SK-N-SH (cell line): ENCODE measurements at regions not wholly inside any gene's neighbourhood (a gene's known extent, or its start where the extent isn't known, plus 50 kb on each side); places are given as distances from the start of the nearest gene placed in this dataset.

Experiments used
- CTCF ChIA-PET: fragments of 300-600, 350-600 bp; formaldehyde crosslinking; extraction: SDS; loops from one replicate; lab custom pipeline; 2021; lab: Yijun Ruan, JAX
- POLR2A ChIA-PET: fragments of 350-600 bp; sonication (Branson Sonifier 250); formaldehyde crosslinking; extraction: SDS; loops from one replicate; lab custom pipeline; 2020; ENCODE audit warnings: antibody characterized with exemption, inconsistent platforms; lab: Yijun Ruan, JAX
- DNase-seq: peaks from one replicate; pipeline ENCODE4 v3.0.0; 2012
- H2AFZ ChIP-seq: fragments of 200-600 bp; sonication (generic); 2 replicates; pipeline ENCODE4 v1.8.1; 2016; ENCODE audit warnings: antibody characterized with exemption, mild to moderate bottlenecking, low read depth
- H3F3A ChIP-seq: fragments of 200-600 bp; sonication (generic); replicated peaks from 2 replicates; pipeline ENCODE3; 2016; ENCODE audit warnings: antibody characterized with exemption, mild to moderate bottlenecking; ENCODE audit not compliant: insufficient read depth
- H3K27ac ChIP-seq, 2 experiments: fragments of 200-500 bp in 1 of 2; fragments of 200-600 bp in 1 of 2; sonication (Bioruptor generic) in 1 of 2; sonication (generic), shearing (Covaris generic) in 1 of 2; 2 replicates each; pipeline versions ENCODE4 v1.5.1 to v1.6.1; 2014 to 2016; ENCODE audit warnings: low read depth in 2 of 2, inconsistent platforms in 1 of 2, low read length in 1 of 2, mild to moderate bottlenecking in 1 of 2, mixed read lengths in 1 of 2
- H3K27me3 ChIP-seq: fragments of 200-600 bp; sonication (generic), shearing (Covaris generic); 2 replicates; pipeline ENCODE4 v1.6.1; 2016; ENCODE audit warnings: mixed run types; ENCODE audit not compliant: insufficient read depth
- H3K36me3 ChIP-seq, 2 experiments: fragments of 200-500 bp in 1 of 2; fragments of 200-600 bp in 1 of 2; sonication (Bioruptor generic) in 1 of 2; sonication (generic) in 1 of 2; replicated peaks in 1 of 2; 2 replicates each; pipeline versions ENCODE3 to v1.5.1; 2014 to 2016; ENCODE audit warnings: low read length in 1 of 2, mild to moderate bottlenecking in 1 of 2; ENCODE audit not compliant: insufficient read depth in 2 of 2, control insufficient read depth in 1 of 2
- H3K4me1 ChIP-seq, 2 experiments: fragments of 200-500 bp in 1 of 2; fragments of 200-600 bp in 1 of 2; sonication (Bioruptor generic) in 1 of 2; sonication (generic), shearing (Covaris generic) in 1 of 2; 2 replicates each; pipeline versions ENCODE4 v1.5.1 to v1.6.1; 2014 to 2016; ENCODE audit warnings: low read depth in 1 of 2, low read length in 1 of 2, mixed run types in 1 of 2; ENCODE audit not compliant: insufficient read depth in 2 of 2, control insufficient read depth in 1 of 2
- H3K4me2 ChIP-seq: fragments of 200-600 bp; sonication (generic), shearing (Covaris generic); 2 replicates; pipeline ENCODE4 v1.6.1; 2017; ENCODE audit warnings: mixed run types
- H3K4me3 ChIP-seq, 2 experiments: fragments of 200-500 bp in 1 of 2; fragments of 200-600 bp in 1 of 2; sonication (Bioruptor generic) in 1 of 2; sonication (generic), shearing (Covaris generic) in 1 of 2; 2 replicates each; pipeline versions ENCODE4 v1.5.1 to v1.8.1; 2014 to 2016; ENCODE audit warnings: low read depth in 2 of 2, inconsistent platforms in 1 of 2, low read length in 1 of 2, mild to moderate bottlenecking in 1 of 2, mixed read lengths in 1 of 2, moderate library complexity in 1 of 2
- H3K79me2 ChIP-seq: fragments of 200-600 bp; sonication (generic); 2 replicates; pipeline ENCODE4 v1.8.1; 2017; ENCODE audit warnings: mild to moderate bottlenecking; ENCODE audit not compliant: insufficient read depth
- H3K9ac ChIP-seq: fragments of 200-600 bp; sonication (generic); 2 replicates; pipeline ENCODE4 v1.6.1; 2017; ENCODE audit warnings: mixed run types
- H3K9me2 ChIP-seq: fragments of 200-600 bp; sonication (generic); 2 replicates; pipeline ENCODE4 v1.6.1; 2017; ENCODE audit warnings: mixed run types
- H3K9me3 ChIP-seq: fragments of 200-600 bp; sonication (generic); 2 replicates; pipeline ENCODE4 v1.6.1; 2017; ENCODE audit warnings: mixed run types, mild to moderate bottlenecking, moderate library complexity
- H4K20me1 ChIP-seq: fragments of 200-600 bp; sonication (generic); 2 replicates; pipeline ENCODE4 v1.6.1; 2017; ENCODE audit warnings: mild to moderate bottlenecking, mixed run types; ENCODE audit not compliant: insufficient read depth
- CTCF ChIP-seq: fragments of 200-600 bp; sonication (generic); IDR thresholded peaks from 2 replicates; pipeline ENCODE4 v1.6.1; 2017; ENCODE audit warnings: antibody characterized with exemption, mild to moderate bottlenecking, moderate library complexity
- FOSL2 ChIP-seq: IDR thresholded peaks from 2 replicates; pipeline ENCODE4 v1.4.0; 2012; ENCODE audit warnings: low read depth, mild to moderate bottlenecking, moderate library complexity, borderline replicate concordance
- FOXJ3 ChIP-seq: sonication (generic); formaldehyde crosslinking; IDR thresholded peaks from 2 replicates; pipeline ENCODE4 v1.5.1; 2020; ENCODE audit warnings: mild to moderate bottlenecking, missing genetic modification reagents
- FOXM1 ChIP-seq: IDR thresholded peaks from 2 replicates; pipeline ENCODE4 v1.4.0; 2012; ENCODE audit warnings: low read depth, mild to moderate bottlenecking
- GABPA ChIP-seq: IDR thresholded peaks from 2 replicates; pipeline ENCODE4 v1.4.0; 2012; ENCODE audit warnings: low read depth, mild to moderate bottlenecking
- IRF3 ChIP-seq: fragments of 150-350 bp; IDR thresholded peaks from 2 replicates; pipeline ENCODE4 v1.6.1; 2016; ENCODE audit warnings: mild to moderate bottlenecking, low read depth, low read length
- MXI1 ChIP-seq: IDR thresholded peaks from 2 replicates; pipeline ENCODE4 v1.6.1; 2012; ENCODE audit warnings: mild to moderate bottlenecking, low read depth, low read length, improper control_type of control experiment
- POLR2AphosphoS5 ChIP-seq: IDR thresholded peaks from 2 replicates; pipeline ENCODE4 v1.6.1; 2012; ENCODE audit warnings: low read depth, low read length
- RFX5 ChIP-seq: IDR thresholded peaks from 2 replicates; pipeline ENCODE4 v1.6.1; 2012; ENCODE audit warnings: mild to moderate bottlenecking, improper control_type of control experiment, low read length
- SMC3 ChIP-seq: IDR thresholded peaks from 2 replicates; pipeline ENCODE4 v1.6.1; 2012; ENCODE audit warnings: low read depth, low read length, improper control_type of control experiment
- TEAD4 ChIP-seq: IDR thresholded peaks from 2 replicates; pipeline ENCODE4 v1.4.0; 2012; ENCODE audit warnings: mild to moderate bottlenecking, borderline replicate concordance; ENCODE audit not compliant: insufficient read depth
- YY1 ChIP-seq: IDR thresholded peaks from 2 replicates; pipeline ENCODE4 v1.4.0; 2012; ENCODE audit warnings: low read depth, mild to moderate bottlenecking
- WGBS: methylation state at CpG from one replicate; pipeline ENCODE4 v1.1.6; 2017; ENCODE audit warnings: low lambda C conversion rate; 5-methylcytosine and 5-hydroxymethylcytosine counted together

- 85% methylated on average over 5 of the region's 5 CpGs for WGBS
- CTCF ChIA-PET = interaction anchor here (1.0 to 1.8 kb wide), 2 partner anchors 9 to 72 kb away, joined by 3 to 7 read pairs; no protein-coding TSS in a partner anchor
Measured at GRCh38 chr1:209425959-209426358, 157.6 kb upstream of the CAMK1G start.

GRCh38 chr1:209427277-209427676 is 156.2 kb upstream of the CAMK1G start:
- no peaks in the 10 kb centered on the region; a peak in 1 of 4 replicates for H3K4me1 ChIP-seq
- H3K36me3 ChIP-seq = no peaks in the 10 kb centered on the region
- H3K4me3 ChIP-seq = no peak overlapping the region
- no peaks in the 10 kb centered on the region for H3K27me3 ChIP-seq
- no peak for TF ChIP-seq SMC3
- TF ChIP-seq FOXJ3 (CRISPR knock-in tag) = no peak
- no peak for TF ChIP-seq FOSL2
- no peak for TF ChIP-seq TEAD4
- TF ChIP-seq GABPA = no peak
- no peak for TF ChIP-seq POLR2AphosphoS5
- no peak for TF ChIP-seq IRF3
- no peak for TF ChIP-seq RFX5
- no peaks in the 10 kb centered on the region for H4K20me1 ChIP-seq
- no peak overlapping the region for H2AFZ ChIP-seq
- POLR2A ChIA-PET = no interaction called here
- no peaks in the 10 kb centered on the region for H3F3A ChIP-seq
- H3K9me2 ChIP-seq = no peaks in the 10 kb centered on the region
- DNase-seq = no peak
- H3K79me2 ChIP-seq = no peaks in the 10 kb centered on the region
- H3K27ac ChIP-seq = no peak overlapping the region
- CTCF ChIA-PET = interaction anchor here (1.6 to 1.8 kb wide), 2 partner anchors 8 to 226 kb away, joined by 4 to 7 read pairs; no protein-coding TSS in a partner anchor
- no peak overlapping the region for H3K4me2 ChIP-seq
- 77% methylated on average over 7 of the region's 7 CpGs for WGBS
- no peaks in the 10 kb centered on the region for H3K9me3 ChIP-seq
- no peak overlapping the region for H3K9ac ChIP-seq

More at GRCh38 chr1:209425959-209426358, 157.6 kb upstream of the CAMK1G start:
- DNase-seq = no peak
- Histone ChIP-seq H3K9ac (no peak overlapping the region), H3K9me3 (no peaks in the 10 kb centered on the region), H3F3A (no peaks in the 10 kb centered on the region), H3K9me2 (no peaks in the 10 kb centered on the region), H3K4me2 (no peak overlapping the region), H3K79me2 (no peaks in the 10 kb centered on the region), H3K27me3 (no peaks in the 10 kb centered on the region), H4K20me1 (no peaks in the 10 kb centered on the region), H2AFZ (no peak overlapping the region), H3K27ac (no peak overlapping the region), H3K36me3 (no peaks in the 10 kb centered on the region), H3K4me1 (peaks cover 0 to 9% of the 10 kb centered on the region in 2 experiments; a peak in 1 of 4 replicates), H3K4me3 (no peak overlapping the region)
- POLR2A ChIA-PET = no interaction called here
- TF ChIP-seq FOXM1 = no peak
- no peak for TF ChIP-seq MXI1
- no peak for TF ChIP-seq POLR2AphosphoS5
- TF ChIP-seq YY1 = no peak
- no peak for TF ChIP-seq CTCF
- no peak for TF ChIP-seq IRF3
